Endothelial cell of hepatic sinusoid (primary cell): ENCODE measurements at regions not wholly inside any gene's neighbourhood (a gene's known extent, or its start where the extent isn't known, plus 50 kb on each side); places are given as distances from the start of the nearest gene placed in this dataset.

Source experiments
- in situ Hi-C: cut with HindIII; loops from 2 replicates; pipeline ENCODE4 v1.10.0; 2017; ENCODE audit warnings: low sequenced_read_pairs

DNA sequence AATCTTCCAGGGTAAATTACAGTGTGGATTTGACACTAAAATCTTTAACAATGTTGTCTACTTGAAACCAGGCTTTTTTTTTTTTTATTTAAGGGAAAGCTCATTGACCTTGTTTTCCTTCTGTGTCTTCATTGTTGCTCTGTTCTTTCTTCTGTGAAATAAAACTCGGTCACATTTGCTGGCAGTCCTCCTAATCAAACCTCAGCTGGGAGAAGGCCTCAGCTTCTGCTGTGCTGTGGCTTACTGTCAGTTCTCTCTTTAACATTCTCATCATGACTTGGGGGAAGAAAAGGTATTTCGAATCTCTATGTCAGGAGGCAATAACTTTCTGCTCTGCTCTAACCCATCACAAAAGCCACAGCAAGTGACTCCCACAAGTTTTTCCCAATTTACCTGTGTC is 268.9 kb downstream of the ZNF608 start:
- in situ Hi-C loops: no loop called here

DNA sequence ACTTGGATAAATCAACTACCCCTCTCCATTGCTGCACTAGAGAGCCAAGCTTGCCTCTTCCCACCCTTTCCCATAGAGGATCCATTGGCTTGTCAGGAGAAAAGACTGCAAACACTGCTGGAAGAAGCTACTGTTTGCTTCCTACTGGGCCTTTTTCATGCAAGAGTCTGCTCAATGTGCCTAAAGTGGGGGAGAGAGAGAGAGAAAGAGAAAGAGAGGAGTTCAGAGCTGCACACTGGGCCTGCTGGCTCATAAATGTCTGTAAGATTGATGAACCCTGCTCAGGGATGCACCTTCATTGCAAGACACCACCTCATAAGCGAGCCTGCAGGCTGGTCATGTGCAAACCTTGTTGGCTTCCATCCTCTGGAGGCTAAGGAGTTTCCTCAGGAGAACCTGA is 269.4 kb downstream of the ZNF608 start:
- in situ Hi-C loops: no loop called here

DNA sequence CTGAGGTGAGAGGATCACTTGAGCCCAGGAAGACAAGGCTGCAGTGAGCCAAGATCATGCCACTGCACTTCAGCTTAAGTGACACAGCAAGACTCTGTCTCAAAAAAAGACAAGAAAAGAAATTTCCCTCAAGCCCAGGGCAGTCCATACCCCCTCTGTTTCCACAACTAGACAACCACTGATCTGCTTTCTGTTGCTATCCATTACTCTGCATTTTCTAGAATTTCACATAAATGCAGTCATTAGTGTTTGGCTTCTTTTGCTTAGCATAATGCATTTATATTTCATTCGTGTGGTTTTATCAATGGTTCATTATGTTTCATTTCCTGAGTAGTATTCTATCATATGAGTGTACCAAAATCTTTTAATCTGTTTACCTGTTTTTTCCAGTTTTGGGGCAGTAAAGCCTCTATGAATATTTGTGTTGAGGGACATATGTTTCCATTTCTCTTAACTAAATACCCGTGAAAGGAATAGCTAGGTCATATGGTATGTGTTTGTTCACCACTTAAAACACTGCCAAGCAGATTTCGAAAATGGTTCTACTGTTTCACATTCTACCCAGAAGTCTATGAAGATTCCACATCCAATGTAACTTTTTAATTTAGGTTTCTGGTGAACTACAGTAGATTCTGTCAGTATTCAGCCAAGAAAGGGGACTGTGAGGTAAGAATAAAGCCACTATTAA is 271.8 kb downstream of the ZNF608 start:
- in situ Hi-C loops: no loop called here

DNA sequence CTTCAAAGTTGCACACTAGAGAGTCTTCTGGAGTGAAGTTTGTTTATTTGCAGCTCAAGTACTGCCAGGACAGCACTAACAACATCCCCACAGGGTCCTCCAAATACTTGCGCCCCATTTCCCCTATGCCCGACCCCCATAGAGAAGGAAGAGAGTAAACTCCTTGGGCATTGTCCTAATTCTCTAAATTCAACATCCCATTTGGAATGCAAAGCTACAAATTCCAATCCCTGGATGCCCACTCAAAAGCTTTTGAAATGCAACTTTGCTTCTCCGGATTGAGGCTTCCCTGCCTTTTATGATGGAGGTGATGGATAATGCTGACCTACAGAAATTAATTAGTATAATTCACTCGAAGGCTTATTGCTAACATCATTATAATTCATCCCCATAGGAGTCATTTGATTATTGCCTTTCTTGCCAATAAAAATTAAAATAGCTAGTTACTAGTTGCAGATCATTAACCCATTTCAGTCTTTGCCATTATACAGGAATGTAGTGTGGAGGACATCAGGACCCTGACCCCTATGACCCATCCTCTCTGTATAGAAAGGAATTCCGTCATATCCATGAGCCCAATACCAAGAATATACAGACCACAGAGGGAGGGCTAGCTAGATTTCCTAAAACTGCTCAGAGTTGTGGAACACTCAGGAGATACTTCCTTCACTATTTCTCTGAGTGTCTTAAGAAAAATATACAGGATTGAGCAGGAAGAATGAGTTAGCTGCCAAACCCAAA is 277.6 kb downstream of the ZNF608 start:
- in situ Hi-C loops: no loop called here

DNA sequence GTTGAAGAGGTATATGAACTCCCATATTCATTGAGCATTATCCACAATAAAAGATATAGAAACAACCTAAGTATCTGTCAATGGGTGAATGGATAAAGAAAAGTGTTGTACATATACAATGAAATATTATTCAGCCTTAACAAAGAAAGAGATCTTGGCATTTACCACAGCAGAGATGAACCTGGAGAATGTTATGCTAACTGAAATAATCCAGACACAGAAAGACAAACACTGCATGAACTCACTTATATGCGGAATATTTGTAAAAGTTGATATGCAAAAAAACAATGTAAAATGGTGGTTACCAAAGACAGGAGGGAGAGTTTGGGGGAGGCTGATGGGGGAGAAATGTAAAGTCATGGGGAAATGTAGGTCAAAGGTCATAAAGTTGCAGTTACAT is 278.7 kb downstream of the ZNF608 start:
- in situ Hi-C loops: no loop called here

DNA sequence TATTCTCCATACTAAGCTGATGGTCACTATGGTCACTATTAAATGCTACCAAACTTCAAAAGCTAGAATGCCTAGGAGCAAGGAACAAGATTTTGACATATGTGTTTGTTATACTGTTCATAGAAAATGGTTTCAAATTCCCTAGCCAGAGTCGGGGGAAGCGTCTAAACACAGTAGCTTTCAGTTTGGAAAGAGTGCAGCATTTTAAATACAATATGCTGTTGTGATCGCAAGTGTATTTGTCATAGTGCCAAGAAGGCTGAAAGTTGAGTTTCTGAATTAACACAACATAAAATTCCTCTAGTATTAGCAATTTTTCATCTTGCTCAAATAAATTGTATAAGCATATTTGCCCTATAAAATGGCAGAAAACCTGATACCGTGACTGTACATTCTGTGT is 280.4 kb downstream of the ZNF608 start:
- in situ Hi-C loops: no loop called here

DNA sequence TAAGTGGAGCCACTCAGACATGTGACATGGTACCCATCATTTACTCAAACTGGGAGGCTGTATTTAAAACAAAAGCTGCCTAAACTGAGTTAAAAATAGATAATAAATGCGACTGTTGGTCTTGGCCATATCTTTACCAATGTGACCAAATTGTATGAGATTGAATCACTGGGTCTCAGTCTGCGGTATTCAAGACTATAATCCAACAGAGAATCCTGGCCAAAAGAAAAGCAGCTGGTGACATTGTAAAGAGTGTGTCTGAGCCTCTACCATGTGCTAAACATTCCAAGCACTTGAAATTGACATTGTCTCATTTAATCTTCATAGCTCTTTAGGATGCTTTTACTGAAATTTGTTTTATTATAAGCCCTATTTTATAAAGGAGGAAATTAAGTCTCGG is 282.6 kb downstream of the ZNF608 start:
- in situ Hi-C loops: no loop called here

DNA sequence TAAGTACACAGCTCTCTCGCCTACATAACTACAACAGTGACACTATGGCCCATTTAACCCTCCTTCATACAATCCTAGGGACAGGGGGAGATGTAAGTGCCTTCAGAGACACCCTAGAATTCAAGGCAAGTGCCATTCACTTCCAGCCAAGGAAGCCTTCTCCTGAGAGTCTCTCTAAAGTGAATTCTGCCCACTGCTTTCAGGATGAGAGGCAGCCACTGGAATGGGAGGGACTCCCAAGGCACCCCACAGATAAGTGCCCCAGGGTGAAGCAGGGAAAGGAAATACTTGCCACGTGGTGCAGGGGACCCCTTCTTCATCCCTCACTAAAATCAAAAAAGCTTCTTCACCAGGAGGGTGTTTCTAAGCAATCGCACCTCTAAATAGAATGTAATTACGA is 283.7 kb downstream of the ZNF608 start:
- in situ Hi-C loops: no loop called here

DNA sequence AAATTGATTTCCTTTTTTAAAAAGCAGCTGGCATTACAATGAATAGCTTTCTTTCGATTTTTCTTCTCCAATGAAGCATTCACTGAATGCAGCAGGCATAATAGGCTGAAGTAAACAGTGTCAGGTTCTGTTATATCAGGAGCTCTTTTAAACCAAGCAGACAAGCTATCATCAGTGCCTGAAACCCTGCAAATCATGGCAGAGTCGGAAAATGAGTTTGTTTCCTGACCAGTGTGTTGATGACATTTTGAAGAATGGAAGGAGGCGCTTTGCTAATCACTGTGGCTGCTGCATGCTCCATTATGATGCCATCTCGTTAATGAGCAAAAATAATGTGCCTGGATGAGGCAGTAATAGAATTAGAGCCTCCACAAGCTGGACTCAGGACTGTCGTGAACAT is 284.5 kb downstream of the ZNF608 start:
- in situ Hi-C loops: no loop called here

DNA sequence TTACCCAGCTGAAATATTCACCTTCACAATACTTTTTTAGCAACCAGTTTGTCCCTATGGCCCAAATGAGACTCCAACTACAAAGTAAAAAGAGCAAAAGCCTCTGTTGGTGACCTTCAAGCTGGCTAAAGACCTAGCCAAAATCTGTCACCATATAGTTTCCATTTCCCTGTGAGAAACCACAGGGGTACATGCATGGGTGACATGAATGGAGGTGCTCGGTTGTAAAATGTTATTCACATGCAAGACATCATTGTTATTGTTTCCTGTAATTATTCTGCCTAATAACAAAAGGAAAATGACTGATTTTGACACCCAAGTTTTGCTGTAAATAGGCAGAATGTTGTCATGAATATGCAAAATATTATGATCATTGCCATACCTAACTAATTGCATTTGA is 285.3 kb downstream of the ZNF608 start:
- in situ Hi-C loops: no loop called here

DNA sequence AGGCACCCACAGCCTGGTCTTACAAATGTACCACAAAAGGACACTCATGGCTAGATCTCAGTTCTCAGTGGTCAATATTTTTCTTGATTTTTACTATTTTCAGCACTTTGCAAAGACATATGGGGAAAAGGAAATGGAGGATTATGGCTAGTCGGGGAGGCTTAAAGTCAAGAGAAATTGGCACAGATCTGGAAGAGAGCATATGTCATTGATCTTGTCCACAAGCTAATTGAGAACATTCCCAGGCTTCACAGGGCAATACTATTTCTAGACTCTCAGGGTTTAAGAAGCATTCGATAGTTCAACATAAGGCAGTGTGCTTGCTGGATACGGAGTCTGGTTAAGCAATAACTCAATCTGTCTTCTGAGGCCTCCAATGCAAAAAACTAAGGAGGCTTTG is 285.8 kb downstream of the ZNF608 start:
- in situ Hi-C loops: no loop called here

DNA sequence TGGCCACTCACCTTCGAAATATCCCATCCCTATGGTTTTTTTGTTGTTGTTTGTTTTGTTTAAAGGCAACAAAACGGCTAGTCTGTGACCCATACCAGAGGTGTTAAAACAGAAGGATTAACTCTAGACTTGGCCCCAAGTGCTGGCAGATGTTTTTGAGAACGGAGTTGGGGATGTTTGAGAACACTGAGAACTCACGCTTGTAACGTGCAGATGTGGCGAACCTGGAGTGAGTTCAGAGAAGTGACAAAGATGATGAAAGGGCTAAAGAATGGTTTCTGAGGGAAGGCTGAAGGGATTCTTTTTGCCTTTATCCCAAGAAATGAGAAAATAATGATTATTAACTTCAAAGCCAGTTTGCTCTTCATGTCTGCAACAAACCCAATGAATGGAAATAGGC is 286.5 kb downstream of the ZNF608 start:
- in situ Hi-C loops: no loop called here

DNA sequence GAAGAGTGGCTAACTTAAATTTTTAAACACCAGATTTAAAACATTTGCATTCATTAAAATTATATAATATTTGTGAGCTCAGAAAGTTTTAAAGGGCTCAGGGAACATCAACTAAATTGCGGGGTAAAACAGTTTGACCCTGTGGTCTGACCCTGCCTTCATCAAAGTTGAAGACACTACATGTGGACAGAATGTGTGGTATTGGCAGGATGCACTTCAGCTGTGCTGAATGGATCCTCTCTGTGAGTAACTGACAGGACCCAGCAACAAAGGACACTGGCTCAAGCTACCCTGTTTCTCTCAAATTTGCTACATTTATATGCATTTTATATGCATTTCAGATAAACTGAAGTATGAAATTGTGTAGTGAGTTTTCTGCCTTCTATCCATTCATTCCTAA is 288.5 kb downstream of the ZNF608 start:
- in situ Hi-C loops: no loop called here

DNA sequence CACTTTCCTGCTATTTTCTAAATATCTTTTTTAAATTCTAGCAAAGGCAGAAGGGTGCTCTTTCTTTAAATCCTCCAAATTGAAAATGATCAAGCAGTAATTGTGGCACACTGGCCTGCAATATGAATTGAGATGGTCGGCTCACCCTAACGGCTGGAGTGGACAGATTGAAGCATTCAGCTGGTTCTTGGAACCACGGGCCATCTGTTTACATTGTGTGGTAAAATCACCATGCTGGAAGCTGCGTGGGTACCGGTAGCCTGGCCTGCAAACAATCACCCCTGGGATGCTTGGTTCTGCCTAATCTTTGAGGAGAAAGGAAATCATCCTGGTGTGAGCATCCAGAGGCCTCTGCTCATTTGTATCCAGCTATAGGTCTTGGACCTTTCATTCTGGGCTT is 289.3 kb downstream of the ZNF608 start:
- in situ Hi-C loops: no loop called here

DNA sequence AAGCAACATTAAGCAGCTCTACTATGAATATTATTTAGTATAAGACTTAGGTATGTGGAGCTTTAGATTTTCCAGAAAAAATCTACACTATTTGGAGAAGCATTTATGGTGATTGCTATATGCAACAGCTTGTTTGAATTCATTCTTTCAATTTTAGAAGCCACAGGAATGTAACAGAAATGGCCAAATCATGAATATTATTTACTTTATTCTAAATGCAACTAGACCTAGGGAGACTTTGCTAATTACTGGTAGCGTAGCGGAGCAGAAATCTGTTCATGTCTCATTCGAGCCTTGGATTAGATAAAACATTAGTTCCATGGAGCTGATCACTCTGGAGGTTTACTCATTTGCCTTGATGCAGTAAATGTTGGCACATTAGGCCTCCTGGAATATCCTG is 290.2 kb downstream of the ZNF608 start:
- in situ Hi-C loops: no loop called here

DNA sequence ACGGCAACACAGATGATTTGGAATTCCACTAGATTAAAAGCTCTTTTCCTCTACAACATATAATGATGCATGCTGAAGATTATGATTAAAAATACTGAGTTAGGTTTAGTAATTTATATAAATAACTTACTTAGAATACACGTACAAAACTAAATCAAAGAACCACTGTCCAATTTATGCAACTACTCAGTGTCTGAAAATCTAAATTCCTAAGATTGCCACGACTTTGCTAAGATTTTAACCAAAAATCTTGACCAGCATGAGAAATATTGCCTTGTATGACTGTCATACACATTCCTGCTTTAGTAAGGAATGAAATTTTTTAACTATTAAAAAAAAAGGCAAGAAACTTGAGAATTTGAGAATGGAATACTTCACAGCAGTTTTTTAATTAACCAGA is 292.4 kb downstream of the ZNF608 start:
- in situ Hi-C loops: no loop called here

DNA sequence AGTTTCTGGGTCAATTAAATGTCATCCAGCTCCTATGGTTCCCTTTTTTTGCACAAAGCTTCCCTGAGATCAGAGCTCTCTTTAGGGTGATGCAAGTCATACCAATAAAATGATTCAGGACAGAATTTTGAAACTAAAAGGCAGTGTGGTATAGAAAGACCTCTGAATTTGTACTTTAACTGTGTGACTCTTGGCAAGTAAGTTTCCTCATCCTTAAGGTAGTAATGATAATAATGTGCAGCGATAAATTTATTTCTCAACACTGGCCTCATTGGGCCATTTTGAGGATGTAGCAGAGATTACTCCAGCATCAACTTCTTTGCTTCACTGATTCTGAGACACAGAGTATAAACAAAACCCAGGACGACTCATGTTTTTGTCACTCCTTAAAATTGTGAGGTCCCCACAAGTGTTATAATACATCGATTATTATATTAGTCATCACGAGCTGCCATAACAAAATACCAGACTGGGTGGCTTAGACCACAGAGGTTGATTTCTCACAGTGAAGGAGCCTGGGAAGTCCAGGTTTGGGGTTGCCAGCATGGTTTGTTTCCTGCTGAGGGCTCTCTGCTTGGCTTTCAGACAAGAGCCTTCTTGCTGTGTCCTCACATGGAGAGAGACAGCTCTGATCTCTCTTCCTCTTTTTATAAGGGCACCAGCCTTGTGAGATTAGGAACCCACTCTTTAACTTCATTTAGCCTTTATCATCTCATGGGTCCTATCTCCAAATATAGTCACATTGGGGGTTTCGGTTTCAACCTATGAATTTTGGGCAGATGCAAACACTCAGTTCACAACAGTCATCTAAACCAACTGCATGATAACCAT is 293.0 kb downstream of the ZNF608 start:
- in situ Hi-C loops: no loop called here

DNA sequence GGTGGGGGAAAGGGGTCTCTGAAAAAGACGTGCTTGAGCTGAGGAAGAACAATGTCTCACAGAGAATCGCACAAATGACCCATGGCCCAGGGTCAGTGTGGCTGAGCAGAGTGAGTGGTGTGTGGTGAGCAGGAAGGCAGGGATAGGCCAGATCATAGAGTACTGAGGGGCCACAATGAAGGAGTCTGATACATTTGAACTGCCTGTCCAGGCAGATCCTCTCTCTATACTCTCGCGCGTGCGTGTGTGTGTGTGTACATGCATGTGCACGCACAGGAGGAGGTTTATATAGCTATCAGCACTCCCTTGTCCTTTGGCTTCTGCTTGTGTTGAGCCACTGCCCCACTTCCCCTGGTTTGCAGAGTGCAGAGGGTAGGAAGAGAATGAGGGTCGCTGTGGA is 294.0 kb downstream of the ZNF608 start:
- in situ Hi-C loops: no loop called here

DNA sequence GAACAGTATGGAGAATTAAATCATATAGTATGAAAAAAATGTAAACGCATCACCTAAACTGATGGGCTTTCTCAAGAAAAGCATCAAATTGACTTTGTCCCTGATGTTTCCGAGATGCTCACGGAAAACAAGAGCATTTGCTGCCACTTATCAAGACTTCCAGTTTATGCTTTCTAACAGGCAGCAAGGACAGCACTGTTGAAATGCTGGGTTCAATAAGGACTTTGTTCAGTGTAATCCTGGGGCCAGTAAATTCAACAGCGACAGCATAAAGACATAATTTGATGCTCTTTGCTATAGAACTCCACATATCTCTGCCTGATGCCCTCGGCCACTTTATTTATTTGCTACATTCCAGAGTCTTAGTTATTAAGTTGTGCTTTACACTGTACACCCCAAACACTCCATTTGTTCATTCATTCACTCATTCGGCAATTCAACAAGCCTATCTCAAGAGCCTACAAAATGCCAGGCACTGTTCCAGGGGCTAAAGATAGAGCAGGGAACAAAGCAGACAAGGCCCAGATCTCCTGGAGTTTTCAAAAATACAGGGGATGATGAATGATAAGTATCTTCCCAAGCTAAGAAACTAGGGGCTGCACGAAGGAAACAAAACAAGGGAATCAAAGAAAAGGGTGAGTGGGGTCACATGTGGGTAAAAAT is 294.6 kb downstream of the ZNF608 start:
- in situ Hi-C loops: no loop called here

DNA sequence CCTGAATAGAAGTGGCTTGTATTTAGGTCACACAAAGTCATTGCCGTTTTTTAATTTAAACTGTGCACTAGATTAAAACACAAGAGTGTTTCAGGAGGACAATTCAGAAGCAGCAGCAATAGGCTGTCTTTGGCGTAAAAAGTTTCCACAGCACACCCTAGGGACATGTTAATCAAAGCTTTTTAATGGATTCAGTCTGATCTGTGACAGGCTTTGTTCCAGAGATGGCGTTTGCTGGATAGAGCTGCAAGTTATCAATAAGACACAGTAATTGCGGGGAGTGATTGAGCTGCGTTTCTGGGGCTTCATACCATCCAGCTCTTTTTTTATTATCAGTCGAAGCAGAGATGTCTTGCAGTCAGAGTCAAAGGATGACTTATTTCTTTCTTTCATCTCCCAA is 300.3 kb downstream of the ZNF608 start:
- in situ Hi-C loops: no loop called here

DNA sequence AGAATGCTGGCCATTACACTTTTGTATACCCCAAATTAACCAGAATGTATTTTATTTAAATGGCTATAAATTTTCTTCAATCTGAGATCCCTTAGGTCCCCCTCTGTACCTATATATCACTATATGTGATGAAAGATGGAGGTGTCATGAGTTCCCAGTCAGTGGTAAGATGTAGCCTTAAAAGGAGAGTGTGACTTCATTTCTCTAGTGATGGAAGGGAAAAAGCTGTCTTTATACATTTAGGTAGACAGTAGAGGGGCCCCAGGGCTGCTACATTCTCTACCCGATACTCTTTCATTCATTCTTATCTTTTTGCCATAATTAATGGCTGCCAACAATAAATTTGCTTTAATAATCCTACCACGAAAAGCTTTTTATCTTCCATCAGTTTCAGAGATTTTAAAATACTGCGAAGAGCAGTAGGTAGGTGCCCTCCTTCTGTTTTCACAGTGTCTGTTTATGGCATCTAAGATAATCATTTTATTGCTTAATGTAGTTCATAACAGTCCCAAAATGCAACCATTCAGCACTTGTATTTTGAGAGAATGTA is 301.3 kb downstream of the ZNF608 start:
- in situ Hi-C loops: no loop called here
